Thyroid gland (tissue), 4 donors: ENCODE measurements at regions not wholly inside any gene's neighbourhood (a gene's known extent, or its start where the extent isn't known, plus 50 kb on each side); places are given as distances from the start of the nearest gene placed in this dataset.

Experiments used
- DNase-seq, 2 donors: peaks; one replicate each; pipeline ENCODE4 v3.0.0-alpha.2; 2019
- H3K27ac ChIP-seq, 3 donors: fragments of 200-600 bp; sonication (generic); 1 replicate in 2 of 3; 2 replicates in 1 of 3; pipeline ENCODE4 v1.5.1; 2016 to 2019; ENCODE audit warnings: mild to moderate bottlenecking in 1 of 3, moderate library complexity in 1 of 3
- H3K27me3 ChIP-seq: fragments of 200-600 bp; sonication (generic); one replicate; pipeline ENCODE4 v1.5.1; 2019
- H3K36me3 ChIP-seq, 2 donors: fragments of 200-600 bp; sonication (generic); one replicate each; pipeline ENCODE4 v1.5.1; 2016 to 2019
- H3K4me1 ChIP-seq, 2 donors: fragments of 200-600 bp; sonication (generic); one replicate each; pipeline ENCODE4 v1.5.1; 2017 to 2019
- H3K4me3 ChIP-seq, 3 donors: fragments of 200-600 bp; sonication (generic); replicated peaks in 1 of 3; 1 replicate in 2 of 3; 2 replicates in 1 of 3; pipeline ENCODE4 v1.5.1; 2016; ENCODE audit warnings: mild to moderate bottlenecking in 1 of 3
- H3K9me3 ChIP-seq: fragments of 200-600 bp; sonication (generic); one replicate; pipeline ENCODE4 v1.5.1; 2017
- POLR2A ChIP-seq, 2 donors: fragments of 450-650 bp; IDR thresholded peaks; one replicate each; pipeline ENCODE4 v1.6.1; 2017; ENCODE audit warnings: antibody characterized with exemption in 2 of 2, mild to moderate bottlenecking in 2 of 2, moderate library complexity in 1 of 2
- WGBS, 2 donors: methylation state at CpG; one replicate each; pipeline ENCODE4 v1.1.5; 2017; 5-methylcytosine and 5-hydroxymethylcytosine counted together
- intact Hi-C: fragments of 100-400 bp; cut with DNase I; formaldehyde crosslinking; loops from one replicate; pipeline ENCODE4 v1.15.1; 2023
- TF ChIP-seq, protein P1 (sequence below), 6 experiments: fragments of 200-600 bp in 3 of 6; fragments of 450-650 bp in 3 of 6; sonication (generic) in 3 of 6; IDR thresholded peaks; one replicate each; pipeline ENCODE4 v1.5.1; 2016 to 2019; ENCODE audit warnings: antibody characterized with exemption in 6 of 6, mild to moderate bottlenecking in 2 of 6, inconsistent platforms in 1 of 6, moderate library complexity in 1 of 6

GRCh38 chr1:218817691-218818465 is 355.8 kb upstream of the LYPLAL1 start:
- DNase-seq, result no peak
- Histone ChIP-seq H3K36me3 (no peaks in the 10 kb centered on the region), H3K27me3 (no peaks in the 10 kb centered on the region), H3K4me3 (no peak overlapping the region), H3K4me1 (peaks cover 0 to 20% of the 10 kb centered on the region in 2 donors), H3K9me3 (no peaks in the 10 kb centered on the region), H3K27ac (no peak overlapping the region)
- TF ChIP-seq POLR2A (IDR thresholded peaks at IDR 0.05), result no peak
- TF ChIP-seq, protein P1, sequence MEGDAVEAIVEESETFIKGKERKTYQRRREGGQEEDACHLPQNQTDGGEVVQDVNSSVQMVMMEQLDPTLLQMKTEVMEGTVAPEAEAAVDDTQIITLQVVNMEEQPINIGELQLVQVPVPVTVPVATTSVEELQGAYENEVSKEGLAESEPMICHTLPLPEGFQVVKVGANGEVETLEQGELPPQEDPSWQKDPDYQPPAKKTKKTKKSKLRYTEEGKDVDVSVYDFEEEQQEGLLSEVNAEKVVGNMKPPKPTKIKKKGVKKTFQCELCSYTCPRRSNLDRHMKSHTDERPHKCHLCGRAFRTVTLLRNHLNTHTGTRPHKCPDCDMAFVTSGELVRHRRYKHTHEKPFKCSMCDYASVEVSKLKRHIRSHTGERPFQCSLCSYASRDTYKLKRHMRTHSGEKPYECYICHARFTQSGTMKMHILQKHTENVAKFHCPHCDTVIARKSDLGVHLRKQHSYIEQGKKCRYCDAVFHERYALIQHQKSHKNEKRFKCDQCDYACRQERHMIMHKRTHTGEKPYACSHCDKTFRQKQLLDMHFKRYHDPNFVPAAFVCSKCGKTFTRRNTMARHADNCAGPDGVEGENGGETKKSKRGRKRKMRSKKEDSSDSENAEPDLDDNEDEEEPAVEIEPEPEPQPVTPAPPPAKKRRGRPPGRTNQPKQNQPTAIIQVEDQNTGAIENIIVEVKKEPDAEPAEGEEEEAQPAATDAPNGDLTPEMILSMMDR (IDR thresholded peaks at IDR 0.05), result no peak
- 66 to 71% methylated on average over 8 of the region's 8 CpGs for WGBS, 2 donors
- intact Hi-C loops, result no loop called here

DNA sequence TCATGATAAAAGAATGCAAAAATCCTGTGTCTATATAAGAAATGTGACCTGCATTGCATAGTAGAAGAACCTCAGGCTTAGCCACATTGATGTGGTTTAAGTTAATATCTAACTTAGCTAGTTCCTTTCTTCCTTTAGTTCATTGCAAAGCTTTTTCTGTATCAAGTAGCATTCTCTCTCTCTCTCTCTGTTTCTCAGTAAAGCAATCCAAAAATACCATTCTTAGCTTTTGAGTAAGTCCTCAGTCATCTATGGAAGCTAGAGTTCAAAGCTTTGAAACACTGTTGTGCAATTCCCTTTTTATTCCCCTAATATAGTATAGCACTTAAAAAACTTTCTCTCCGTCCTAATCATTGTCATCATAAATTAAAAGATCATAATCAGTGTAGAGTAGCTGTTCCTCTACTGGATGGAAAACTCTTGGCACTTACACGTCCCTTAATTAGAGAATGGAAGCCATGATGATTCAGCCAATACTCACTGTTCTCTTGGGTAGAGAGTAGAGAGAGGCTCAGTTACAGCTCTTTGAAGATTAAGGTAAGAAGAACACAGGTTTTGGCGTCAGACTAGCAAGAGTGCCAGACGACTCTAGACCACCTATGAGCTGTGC is 350.3 kb upstream of the LYPLAL1 start:
- intact Hi-C loops, result no loop called here
- TF ChIP-seq, protein P1 (IDR thresholded peaks at IDR 0.05), result no peak
- no peak for TF ChIP-seq POLR2A (IDR thresholded peaks at IDR 0.05)
- Histone ChIP-seq H3K27ac (no peak overlapping the region), H3K4me1 (no peaks in the 10 kb centered on the region), H3K9me3 (no peaks in the 10 kb centered on the region), H3K4me3 (no peak overlapping the region), H3K36me3 (no peaks in the 10 kb centered on the region), H3K27me3 (no peaks in the 10 kb centered on the region)
- 70 to 76% methylated on average over 4 of the region's 4 CpGs for WGBS, 2 donors
- DNase-seq, result no peak

- DNase-seq, result no peak
- Histone ChIP-seq H3K9me3 (no peaks in the 10 kb centered on the region), H3K36me3 (no peaks in the 10 kb centered on the region), H3K4me3 (no peak overlapping the region), H3K4me1 (no peaks in the 10 kb centered on the region), H3K27me3 (no peaks in the 10 kb centered on the region), H3K27ac (no peak overlapping the region)
- no peak for TF ChIP-seq POLR2A (IDR thresholded peaks at IDR 0.05)
- TF ChIP-seq, protein P1 (IDR thresholded peaks at IDR 0.05), result no peak
- intact Hi-C loops, result no loop called here
These were observed 346.2 kb upstream of the LYPLAL1 start for GRCh38 chr1:218827486-218827885.

DNA sequence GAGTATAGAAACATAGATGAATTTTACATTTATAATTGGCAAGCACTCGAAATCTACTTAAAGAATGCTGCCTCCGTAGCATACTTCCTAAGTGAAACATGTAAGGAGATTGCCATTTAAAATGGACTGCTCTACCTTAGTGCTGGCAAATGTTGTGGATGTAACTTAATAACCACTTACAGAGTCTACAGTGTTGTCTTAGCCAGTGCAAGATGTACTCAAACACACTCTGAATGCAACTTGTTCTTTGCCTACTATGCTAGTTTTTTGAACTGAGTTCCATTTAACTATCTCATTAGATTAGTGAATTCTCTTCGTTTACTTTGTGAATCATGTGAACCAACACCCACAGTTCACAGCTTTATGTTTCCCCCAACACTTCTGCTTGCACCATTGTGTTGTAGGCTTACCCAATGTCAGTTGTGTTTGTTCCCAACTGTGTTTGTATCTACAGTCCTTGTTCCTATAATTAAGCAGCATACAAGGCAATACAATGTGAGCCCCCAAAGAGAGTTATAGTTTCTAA is 345.5 kb upstream of the LYPLAL1 start:
- 89 to 96% methylated on average over 3 of the region's 3 CpGs for WGBS, 2 donors
- Histone ChIP-seq H3K27me3 (no peaks in the 10 kb centered on the region), H3K36me3 (no peaks in the 10 kb centered on the region), H3K27ac (no peak overlapping the region), H3K4me1 (no peaks in the 10 kb centered on the region), H3K4me3 (no peak overlapping the region), H3K9me3 (no peaks in the 10 kb centered on the region)
- no peak for DNase-seq
- no peak for TF ChIP-seq POLR2A (IDR thresholded peaks at IDR 0.05)
- TF ChIP-seq, protein P1 (IDR thresholded peaks at IDR 0.05), result no peak
- intact Hi-C loops, result no loop called here

DNA sequence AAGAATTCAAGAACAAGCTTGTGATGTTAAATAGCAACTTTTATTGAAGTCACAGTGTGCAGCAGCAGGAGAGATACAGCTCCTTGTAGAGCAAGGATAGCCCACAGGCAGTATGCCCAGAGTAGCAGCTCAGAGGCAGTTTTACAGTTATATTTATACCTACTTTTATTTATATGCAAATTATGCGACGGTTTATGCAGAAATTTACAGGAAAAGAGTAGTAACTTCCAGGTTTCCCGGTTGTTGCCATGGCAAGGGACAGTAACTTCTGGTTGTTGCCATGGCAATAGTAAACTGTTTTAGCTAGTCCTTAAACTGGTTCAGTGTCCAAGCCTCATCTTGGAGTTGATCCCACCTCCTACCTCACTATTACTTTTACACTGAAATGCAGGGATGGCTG is 344.6 kb upstream of the LYPLAL1 start:
- Histone ChIP-seq H3K27ac (no peak overlapping the region), H3K4me3 (no peak overlapping the region), H3K4me1 (no peaks in the 10 kb centered on the region), H3K9me3 (no peaks in the 10 kb centered on the region), H3K36me3 (no peaks in the 10 kb centered on the region), H3K27me3 (no peaks in the 10 kb centered on the region)
- no peak for DNase-seq
- 70 to 75% methylated on average over 3 of the region's 3 CpGs for WGBS, 2 donors
- intact Hi-C loops, result no loop called here
- TF ChIP-seq, protein P1 (IDR thresholded peaks at IDR 0.05), result no peak
